Ovary (tissue), 3 donors: ENCODE measurements at regions not wholly inside any gene's neighbourhood (a gene's known extent, or its start where the extent isn't known, plus 50 kb on each side); places are given as distances from the start of the nearest gene placed in this dataset.

Experiments used
- POLR2A ChIP-seq: fragments of 450-650 bp; IDR thresholded peaks from one replicate; pipeline ENCODE4 v1.6.1; 2017; ENCODE audit warnings: antibody characterized with exemption, mild to moderate bottlenecking, moderate library complexity
- TF ChIP-seq, protein P1 (sequence below), 3 donors: fragments of 450-650 bp in 2 of 3; fragments of 200-600 bp in 1 of 3; IDR thresholded peaks; one replicate each; pipeline versions ENCODE4 v1.5.1 to v1.8.0; 2016 to 2022; ENCODE audit warnings: antibody characterized with exemption in 3 of 3, mild to moderate bottlenecking in 1 of 3
- donor health status: DM: no; HTN: no; CAD: no.

- TF ChIP-seq, protein P1, sequence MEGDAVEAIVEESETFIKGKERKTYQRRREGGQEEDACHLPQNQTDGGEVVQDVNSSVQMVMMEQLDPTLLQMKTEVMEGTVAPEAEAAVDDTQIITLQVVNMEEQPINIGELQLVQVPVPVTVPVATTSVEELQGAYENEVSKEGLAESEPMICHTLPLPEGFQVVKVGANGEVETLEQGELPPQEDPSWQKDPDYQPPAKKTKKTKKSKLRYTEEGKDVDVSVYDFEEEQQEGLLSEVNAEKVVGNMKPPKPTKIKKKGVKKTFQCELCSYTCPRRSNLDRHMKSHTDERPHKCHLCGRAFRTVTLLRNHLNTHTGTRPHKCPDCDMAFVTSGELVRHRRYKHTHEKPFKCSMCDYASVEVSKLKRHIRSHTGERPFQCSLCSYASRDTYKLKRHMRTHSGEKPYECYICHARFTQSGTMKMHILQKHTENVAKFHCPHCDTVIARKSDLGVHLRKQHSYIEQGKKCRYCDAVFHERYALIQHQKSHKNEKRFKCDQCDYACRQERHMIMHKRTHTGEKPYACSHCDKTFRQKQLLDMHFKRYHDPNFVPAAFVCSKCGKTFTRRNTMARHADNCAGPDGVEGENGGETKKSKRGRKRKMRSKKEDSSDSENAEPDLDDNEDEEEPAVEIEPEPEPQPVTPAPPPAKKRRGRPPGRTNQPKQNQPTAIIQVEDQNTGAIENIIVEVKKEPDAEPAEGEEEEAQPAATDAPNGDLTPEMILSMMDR (IDR thresholded peaks at IDR 0.05): no peak
- no peak for TF ChIP-seq POLR2A
These were observed 475.6 kb upstream of the SYNCRIP start for GRCh38 chr6:86118271-86118670.
